K562 (cell line): ENCODE measurements at regions not wholly inside any gene's neighbourhood (a gene's known extent, or its start where the extent isn't known, plus 50 kb on each side); places are given as distances from the start of the nearest gene placed in this dataset.

Experiments
- ATAC-seq: fragments of 200-7000 bp; cut with Tn5 transposase; 3 replicates; pipeline ENCODE4 v1.9.1; 2020; ENCODE audit warnings: moderate library complexity
- BruUV-seq: library from RNA; stranded (reverse); fragments of 400-500 nt; replicated peaks from 2 replicates; lab custom pipeline; 2021; lab: Mats Ljungman, UMichigan
- CTCF ChIA-PET: fragments of 300-600 bp; formaldehyde crosslinking; extraction: SDS; loops from one replicate; lab custom pipeline; 2021; ENCODE audit warnings: low intra/inter-chr PET ratio; lab: Yijun Ruan, JAX
- POLR2A ChIA-PET: fragments of 300-600, 350-650 bp; sonication (Branson Sonifier 250); formaldehyde crosslinking; extraction: SDS; loops from one replicate; lab custom pipeline; 2021; ENCODE audit warnings: antibody characterized with exemption, inconsistent platforms; lab: Yijun Ruan, JAX
- DNase-seq, 4 experiments: peaks; one replicate each; pipeline versions ENCODE4 v3.0.0 to v3.0.0-alpha.2; 2011 to 2018; ENCODE audit warnings: low spot score in 3 of 4, mixed read lengths in 3 of 4; ENCODE audit errors: extremely low read depth in 1 of 4
- FAIRE-seq: peaks from 2 replicates; lab custom pipeline; 2011; peaks lifted over from hg19 to GRCh38; lab: Jason Lieb, UNC
- H2AFZ ChIP-seq: 2 replicates; pipeline ENCODE4 v1.6.0; 2011; ENCODE audit warnings: low read depth, low read length, control low read depth, inconsistent platforms
- H3K27ac ChIP-seq: fragments of 200-600 bp; 3 replicates; pipeline ENCODE4 v1.8.0; 2011; ENCODE audit warnings: low read depth, mild to moderate bottlenecking, control low read depth, inconsistent platforms, low read length, moderate library complexity, mixed read lengths; ENCODE audit errors: extremely low read depth
- H3K27me3 ChIP-seq, 2 experiments: fragments of 300-600 bp in 1 of 2; 2 replicates in 1 of 2; 3 replicates in 1 of 2; pipeline versions ENCODE4 v1.6.0 to v1.8.0; 2011; ENCODE audit warnings: inconsistent platforms in 2 of 2, low read length in 2 of 2, mild to moderate bottlenecking in 1 of 2, mixed read lengths in 1 of 2, moderate library complexity in 1 of 2; ENCODE audit not compliant: control insufficient read depth in 2 of 2, insufficient read depth in 2 of 2
- H3K36me3 ChIP-seq: fragments of 300-600 bp; 3 replicates; pipeline ENCODE4 v1.8.0; 2011; ENCODE audit warnings: mild to moderate bottlenecking, low read length, inconsistent platforms; ENCODE audit not compliant: control insufficient read depth, insufficient read depth
- H3K4me1 ChIP-seq, 2 experiments: fragments of 200-600 bp in 1 of 2; replicated peaks in 1 of 2; 2 replicates in 1 of 2; 3 replicates in 1 of 2; pipeline versions ENCODE4 v1.5.1 to v1.8.0; 2011; ENCODE audit warnings: inconsistent platforms in 2 of 2, low read length in 2 of 2, mild to moderate bottlenecking in 1 of 2, mixed read lengths in 1 of 2, moderate library complexity in 1 of 2; ENCODE audit not compliant: control insufficient read depth in 2 of 2, insufficient read depth in 2 of 2
- H3K4me2 ChIP-seq: 2 replicates; pipeline ENCODE4 v1.6.1; 2011; ENCODE audit warnings: low read length, control low read depth, inconsistent platforms, mixed read lengths; ENCODE audit not compliant: insufficient read depth
- H3K4me3 ChIP-seq: fragments of 200-600 bp; sonication (generic), shearing (Covaris generic); 2 replicates; pipeline ENCODE4 v1.5.1; 2016; ENCODE audit warnings: control low read depth, inconsistent platforms
- H3K79me2 ChIP-seq: fragments of 200-600 bp; 3 replicates; pipeline ENCODE4 v1.8.0; 2011; ENCODE audit warnings: low read length, inconsistent platforms; ENCODE audit not compliant: control insufficient read depth, insufficient read depth
- H3K9ac ChIP-seq, 2 experiments: 2 replicates each; pipeline versions ENCODE4 v1.6.0 to v1.6.1; 2011; ENCODE audit warnings: low read depth in 2 of 2, low read length in 2 of 2, control low read depth in 1 of 2, inconsistent platforms in 1 of 2, mild to moderate bottlenecking in 1 of 2, mixed read lengths in 1 of 2; ENCODE audit not compliant: insufficient read depth in 1 of 2
- H3K9me1 ChIP-seq: one replicate; pipeline ENCODE4 v1.6.0; 2011; ENCODE audit warnings: inconsistent platforms, mild to moderate bottlenecking, low read length, moderate library complexity; ENCODE audit not compliant: control insufficient read depth, insufficient read depth
- H3K9me3 ChIP-seq: replicated peaks from 2 replicates; pipeline ENCODE4 v1.5.1; 2011; ENCODE audit warnings: low read depth, low read length, inconsistent platforms; ENCODE audit not compliant: control insufficient read depth, insufficient read depth
- H4K20me1 ChIP-seq: replicated peaks from 2 replicates; pipeline ENCODE4 v1.6.1; 2011; ENCODE audit warnings: low read length, inconsistent platforms, mixed read lengths; ENCODE audit not compliant: control insufficient read depth, insufficient read depth
- ESRRB ChIP-seq: fragments of 250-450 bp; sonication (Bioruptor Pico); IDR thresholded peaks from 2 replicates; pipeline ENCODE4 v1.5.0; 2020; ENCODE audit warnings: mild to moderate bottlenecking, moderate library complexity, borderline replicate concordance
- GATAD2A ChIP-seq: fragments of 450-650 bp; IDR thresholded peaks from 2 replicates; pipeline ENCODE4 v1.6.1; 2017
- HIVEP1 ChIP-seq: fragments of 250-450 bp; sonication (Bioruptor Pico); IDR thresholded peaks from 2 replicates; pipeline ENCODE4 v1.4.0; 2020; ENCODE audit warnings: mild to moderate bottlenecking
- NFIX ChIP-seq: fragments of 250-450 bp; sonication (Bioruptor Pico); IDR thresholded peaks from 2 replicates; pipeline ENCODE4 v1.4.0; 2020; ENCODE audit warnings: low read depth, mild to moderate bottlenecking, moderate library complexity
- NFYB ChIP-seq: IDR thresholded peaks from 2 replicates; pipeline ENCODE4 v1.6.1; 2011; ENCODE audit warnings: mild to moderate bottlenecking, moderate library complexity; ENCODE audit not compliant: insufficient read length; ENCODE audit errors: extremely low read depth
- RFX5 ChIP-seq: IDR thresholded peaks from 2 replicates; pipeline ENCODE4 v1.6.1; 2011; ENCODE audit warnings: low read depth, mild to moderate bottlenecking, improper control_type of control experiment, low read length
- SREBF2 ChIP-seq: sonication (generic); formaldehyde crosslinking; IDR thresholded peaks from 2 replicates; pipeline ENCODE4 v1.4.0; 2020; ENCODE audit warnings: mild to moderate bottlenecking, missing genetic modification reagents
- STAT5A ChIP-seq: IDR thresholded peaks from 2 replicates; pipeline ENCODE4 v1.6.1; 2012; ENCODE audit warnings: low read length, inconsistent platforms, borderline replicate concordance
- TBL1XR1 ChIP-seq, 2 experiments: IDR thresholded peaks; 2 replicates each; pipeline ENCODE4 v1.6.1; 2012; ENCODE audit warnings: improper control_type of control experiment in 2 of 2, low read length in 2 of 2, mild to moderate bottlenecking in 1 of 2
- THRAP3 ChIP-seq: fragments of 450-650 bp; IDR thresholded peaks from 2 replicates; pipeline ENCODE4 v1.6.1; 2016; ENCODE audit warnings: mild to moderate bottlenecking, inconsistent platforms, borderline replicate concordance
- THRB ChIP-seq: fragments of 450-650 bp; formaldehyde crosslinking; conservative IDR thresholded peaks from 2 replicates; pipeline ENCODE4 v1.4.0; 2022; ENCODE audit warnings: mild to moderate bottlenecking, missing genetic modification characterization
- ZNF212 ChIP-seq: fragments of 450-650 bp; formaldehyde crosslinking; IDR thresholded peaks from 2 replicates; pipeline ENCODE4 v1.4.0; 2020; ENCODE audit warnings: mild to moderate bottlenecking
- ZNF277 ChIP-seq: fragments of 250-450 bp; sonication (Bioruptor Pico); IDR thresholded peaks from 2 replicates; pipeline ENCODE4 v1.8.0; 2022; ENCODE audit warnings: inconsistent platforms, mild to moderate bottlenecking, moderate library complexity, borderline replicate concordance
- ZNF707 ChIP-seq: fragments of 250-450 bp; sonication (Bioruptor Pico); conservative IDR thresholded peaks from 2 replicates; pipeline ENCODE4 v1.8.0; 2022; ENCODE audit warnings: inconsistent platforms, mild to moderate bottlenecking, moderate library complexity
- WGBS: fragments of 100-300 bp; shearing (Covaris generic); methylation state at CpG from one replicate; pipeline ENCODE4 v1.1.6; 2016; ENCODE audit warnings: low coverage, mixed read lengths; ENCODE audit not compliant: insufficient coverage; ENCODE audit errors: missing lambda C conversion rate; 5-methylcytosine and 5-hydroxymethylcytosine counted together
- in situ Hi-C: fragments of 300-500 bp; cut with MboI; formaldehyde crosslinking; loops from 4 replicates; pipeline ENCODE4 v1.15.0; 2018; ENCODE audit warnings: inconsistent platforms, mixed read lengths
- intact Hi-C: fragments of 100-400 bp; cut with micrococcal nuclease; formaldehyde crosslinking; loops from 2 replicates; pipeline ENCODE4 v1.14.2; 2022
- TF ChIP-seq, protein P1 (sequence below), 3 experiments: IDR thresholded peaks in 2 of 3; conservative IDR thresholded peaks in 1 of 3; 2 replicates each; pipeline ENCODE4 v1.5.1; 2011 to 2012; ENCODE audit warnings: low read length in 3 of 3, mild to moderate bottlenecking in 3 of 3, control low read depth in 2 of 3, improper control_type of control experiment in 1 of 3, inconsistent platforms in 1 of 3, low read depth in 1 of 3, mixed read lengths in 1 of 3, moderate library complexity in 1 of 3; ENCODE audit not compliant: insufficient read depth in 2 of 3
- TF ChIP-seq, protein P2 (sequence below): fragments of 450-650 bp; formaldehyde crosslinking; IDR thresholded peaks from 2 replicates; pipeline ENCODE4 v1.4.0; 2020; ENCODE audit warnings: mild to moderate bottlenecking, mixed read lengths

DNA sequence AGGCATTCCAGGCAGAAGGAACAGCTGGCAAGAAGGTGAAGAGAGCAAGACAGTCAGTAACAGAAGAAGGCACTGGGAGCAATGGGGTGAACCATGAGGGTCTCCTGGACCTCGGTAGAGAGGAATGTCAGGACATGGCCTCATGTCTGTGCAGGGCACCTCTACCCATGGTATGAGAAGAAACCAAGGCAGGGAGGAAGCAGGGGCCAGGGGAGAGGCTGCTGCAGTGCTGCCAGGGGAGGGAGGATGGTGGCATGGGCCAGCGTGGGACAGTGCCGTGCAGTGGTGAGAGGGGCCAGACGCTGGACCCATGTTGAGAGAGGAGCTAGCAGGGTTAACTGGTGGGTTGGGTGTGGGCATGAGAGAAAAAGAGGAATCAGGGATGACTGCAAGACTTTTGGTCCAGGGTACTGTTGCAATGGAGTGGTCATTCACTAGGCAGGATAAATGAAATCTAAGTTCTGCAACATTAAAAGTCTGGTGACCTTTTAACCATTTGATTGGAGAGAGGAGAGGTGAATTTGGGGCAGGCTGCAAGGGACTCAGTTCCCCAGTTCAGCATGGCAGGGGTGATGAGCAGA is 577.6 kb downstream of the MATN1 start:
- in situ Hi-C loops: no loop called here
- 0% methylated on average over 3 of the region's 4 CpGs for WGBS
- H3K9me3 ChIP-seq: 0 out of 2 replicates have a peak, but pooled peaks cover 2% of the 10 kb centered on the region

More for the DNA sequence above, 577.6 kb downstream of the MATN1 start:
- no peak overlapping the region for H3K27ac ChIP-seq
- no peaks in the 10 kb centered on the region for H3K9me1 ChIP-seq
- intact Hi-C loops: no loop called here
- H3K4me2 ChIP-seq: no peak overlapping the region
- ATAC-seq: no peak
- BruUV-seq: no TSS peak
- ChIA-PET POLR2A (interaction anchor here (0.6 kb wide), 1 partner anchor 750 kb away, joined by 3 read pairs; no protein-coding TSS in a partner anchor), CTCF (no interaction called here)
- no peak for DNase-seq
- H3K4me1 ChIP-seq: no peaks in the 10 kb centered on the region
- H2AFZ ChIP-seq: no peak overlapping the region
- TF ChIP-seq THRAP3: no peak
- TF ChIP-seq THRB (CRISPR knock-in tag): no peak
- TF ChIP-seq ESRRB (CRISPR knock-in tag): no peak
- no peak for TF ChIP-seq HIVEP1 (CRISPR knock-in tag)
- TF ChIP-seq GATAD2A: no peak
- TF ChIP-seq, protein P1, sequence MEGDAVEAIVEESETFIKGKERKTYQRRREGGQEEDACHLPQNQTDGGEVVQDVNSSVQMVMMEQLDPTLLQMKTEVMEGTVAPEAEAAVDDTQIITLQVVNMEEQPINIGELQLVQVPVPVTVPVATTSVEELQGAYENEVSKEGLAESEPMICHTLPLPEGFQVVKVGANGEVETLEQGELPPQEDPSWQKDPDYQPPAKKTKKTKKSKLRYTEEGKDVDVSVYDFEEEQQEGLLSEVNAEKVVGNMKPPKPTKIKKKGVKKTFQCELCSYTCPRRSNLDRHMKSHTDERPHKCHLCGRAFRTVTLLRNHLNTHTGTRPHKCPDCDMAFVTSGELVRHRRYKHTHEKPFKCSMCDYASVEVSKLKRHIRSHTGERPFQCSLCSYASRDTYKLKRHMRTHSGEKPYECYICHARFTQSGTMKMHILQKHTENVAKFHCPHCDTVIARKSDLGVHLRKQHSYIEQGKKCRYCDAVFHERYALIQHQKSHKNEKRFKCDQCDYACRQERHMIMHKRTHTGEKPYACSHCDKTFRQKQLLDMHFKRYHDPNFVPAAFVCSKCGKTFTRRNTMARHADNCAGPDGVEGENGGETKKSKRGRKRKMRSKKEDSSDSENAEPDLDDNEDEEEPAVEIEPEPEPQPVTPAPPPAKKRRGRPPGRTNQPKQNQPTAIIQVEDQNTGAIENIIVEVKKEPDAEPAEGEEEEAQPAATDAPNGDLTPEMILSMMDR (IDR thresholded peaks at IDR 0.05 in 2 of 3, conservative IDR thresholded peaks at IDR 0.05 in 1 of 3; ENCODE audit: insufficient read depth in 2 of 3, low read depth in 1 of 3, low read length in 3 of 3): no peak
- no peak for TF ChIP-seq ZNF707 (CRISPR knock-in tag)
- no peak for TF ChIP-seq NFIX
- no peak for TF ChIP-seq NFYB
- TF ChIP-seq RFX5: no peak
- TF ChIP-seq STAT5A: no peak
- TF ChIP-seq TBL1XR1 (IDR thresholded peaks at IDR 0.05; ENCODE audit: low read length in 2 of 2): no peak
- TF ChIP-seq, protein P2, sequence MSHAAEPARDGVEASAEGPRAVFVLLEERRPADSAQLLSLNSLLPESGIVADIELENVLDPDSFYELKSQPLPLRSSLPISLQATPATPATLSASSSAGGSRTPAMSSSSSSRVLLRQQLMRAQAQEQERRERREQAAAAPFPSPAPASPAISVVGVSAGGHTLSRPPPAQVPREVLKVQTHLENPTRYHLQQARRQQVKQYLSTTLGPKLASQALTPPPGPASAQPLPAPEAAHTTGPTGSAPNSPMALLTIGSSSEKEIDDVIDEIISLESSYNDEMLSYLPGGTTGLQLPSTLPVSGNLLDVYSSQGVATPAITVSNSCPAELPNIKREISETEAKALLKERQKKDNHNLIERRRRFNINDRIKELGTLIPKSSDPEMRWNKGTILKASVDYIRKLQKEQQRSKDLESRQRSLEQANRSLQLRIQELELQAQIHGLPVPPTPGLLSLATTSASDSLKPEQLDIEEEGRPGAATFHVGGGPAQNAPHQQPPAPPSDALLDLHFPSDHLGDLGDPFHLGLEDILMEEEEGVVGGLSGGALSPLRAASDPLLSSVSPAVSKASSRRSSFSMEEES (CRISPR knock-in tag): no peak
- TF ChIP-seq ZNF212: no peak
- TF ChIP-seq SREBF2 (CRISPR knock-in tag): no peak
- TF ChIP-seq ZNF277 (CRISPR knock-in tag): no peak
- FAIRE-seq: no peak
- H3K79me2 ChIP-seq: no peaks in the 10 kb centered on the region
- H3K4me3 ChIP-seq: no peak overlapping the region
- H4K20me1 ChIP-seq: no peaks in the 10 kb centered on the region
- H3K9ac ChIP-seq: no peak overlapping the region
- peaks cover 2 to 17% of the 10 kb centered on the region in 2 experiments; a peak in 3 of 5 replicates for H3K27me3 ChIP-seq
- H3K36me3 ChIP-seq: no peaks in the 10 kb centered on the region
